Activated CD4-positive, alpha-beta T cell treated with anti-CD3 and anti-CD28 coated beads for 48 hours (primary cell): ENCODE measurements at regions not wholly inside any gene's neighbourhood (a gene's known extent, or its start where the extent isn't known, plus 50 kb on each side); places are given as distances from the start of the nearest gene placed in this dataset.
"Not testable (repeated sequence)": the region's sequence is repeated elsewhere in the genome, so short reads cannot be mapped to it uniquely, and the experiment has no call there.

ENCODE experiments used
- DNase-seq: peaks from one replicate; pipeline ENCODE4 v3.0.0-alpha.2; 2020

DNA sequence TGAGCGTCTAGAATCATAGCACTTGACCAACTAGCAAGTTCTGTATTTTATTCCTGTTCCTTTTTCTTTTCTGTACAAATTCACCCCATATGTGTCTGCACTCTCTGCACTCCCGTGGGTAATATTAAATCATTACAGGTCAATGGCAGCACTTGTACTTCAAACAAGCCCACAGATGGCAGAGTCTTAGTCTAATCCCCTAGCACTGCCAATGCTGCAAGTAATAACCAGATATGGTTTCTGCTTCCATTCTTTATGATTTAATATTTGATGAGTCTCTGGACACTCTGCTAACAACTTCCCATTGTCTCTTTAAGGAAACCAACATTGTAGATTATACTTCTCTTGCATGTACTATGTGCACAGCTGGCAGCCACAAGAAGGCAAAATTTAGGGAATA is 343.8 kb upstream of the CHD1 start:
- no peak for DNase-seq

DNA sequence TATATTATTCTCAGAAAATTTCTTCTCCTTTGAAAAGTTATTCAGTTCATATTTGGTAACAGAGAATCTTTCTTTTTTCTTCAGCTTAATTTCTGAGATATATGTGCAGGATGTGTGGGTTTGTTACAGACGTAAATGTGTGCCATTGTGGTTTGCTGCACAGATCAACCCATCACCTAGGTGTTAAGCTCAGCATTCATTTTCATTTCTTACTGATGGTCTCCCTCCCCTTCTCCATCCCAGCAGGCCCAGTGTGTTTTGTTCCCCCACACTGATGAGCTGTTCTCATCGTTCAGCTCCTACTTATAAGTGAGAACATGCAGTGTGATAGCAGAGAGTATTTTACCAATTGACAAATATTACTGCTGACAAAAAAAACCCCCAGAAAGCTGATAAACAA is 330.0 kb upstream of the CHD1 start:
- DNase-seq: no peak

DNA sequence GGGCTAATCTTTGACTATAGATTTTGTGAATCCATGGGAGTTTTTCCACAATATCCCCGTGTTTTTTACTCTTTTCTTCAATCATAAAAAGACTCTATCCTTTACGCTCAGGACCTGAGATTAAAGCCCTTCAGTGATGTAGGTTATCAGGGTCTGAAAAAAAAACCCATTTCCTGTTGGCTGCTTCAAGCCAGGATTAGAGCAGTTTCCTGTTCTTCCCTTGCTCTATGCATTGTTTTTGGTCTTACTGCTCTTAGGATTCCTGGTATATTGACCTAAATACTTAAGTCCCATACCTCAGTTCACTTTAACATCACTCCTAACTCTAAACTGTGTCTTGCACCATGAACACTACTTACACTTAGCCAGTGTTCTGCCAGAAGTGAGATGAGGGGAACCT is 319.3 kb upstream of the CHD1 start:
- no peak for DNase-seq

DNA sequence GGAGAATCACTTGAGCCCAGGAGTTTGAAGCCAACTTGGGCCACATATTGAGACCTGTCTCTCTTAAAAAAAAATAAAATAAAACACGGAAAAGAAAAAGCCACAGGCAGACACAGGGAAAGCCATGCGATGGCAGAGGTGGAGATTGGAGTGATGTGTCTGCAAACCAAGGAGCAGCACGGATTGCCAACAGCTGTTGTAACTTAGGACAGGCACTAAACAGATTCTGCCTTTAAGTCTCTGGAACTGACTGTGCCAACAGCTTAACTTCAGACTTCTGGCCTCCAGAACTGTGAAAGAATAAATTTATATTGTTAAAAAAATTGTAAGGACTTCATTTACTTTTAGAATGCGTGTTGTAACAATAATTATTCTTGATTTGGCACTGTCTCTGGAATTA is 318.5 kb upstream of the CHD1 start:
- DNase-seq: no peak

DNA sequence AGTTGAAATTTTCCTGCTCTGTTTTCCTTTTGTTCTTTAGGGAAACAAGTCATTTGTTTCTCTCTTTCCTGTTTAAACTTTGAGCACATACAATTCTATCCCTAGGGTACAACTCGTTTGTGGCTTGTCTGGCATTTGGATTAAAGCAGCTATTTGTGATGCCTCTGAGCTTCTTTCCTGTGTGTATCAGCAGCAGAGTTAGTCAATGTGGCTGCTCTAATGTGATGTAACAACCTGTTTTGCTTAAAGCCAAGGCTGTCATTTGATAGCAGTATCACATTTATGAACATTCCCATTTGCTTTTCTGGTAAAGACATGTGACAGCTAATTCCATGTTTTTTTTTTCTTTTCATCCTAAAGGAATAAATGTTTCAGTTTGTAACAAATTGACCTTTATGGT is 314.3 kb upstream of the CHD1 start:
- no peak for DNase-seq

DNA sequence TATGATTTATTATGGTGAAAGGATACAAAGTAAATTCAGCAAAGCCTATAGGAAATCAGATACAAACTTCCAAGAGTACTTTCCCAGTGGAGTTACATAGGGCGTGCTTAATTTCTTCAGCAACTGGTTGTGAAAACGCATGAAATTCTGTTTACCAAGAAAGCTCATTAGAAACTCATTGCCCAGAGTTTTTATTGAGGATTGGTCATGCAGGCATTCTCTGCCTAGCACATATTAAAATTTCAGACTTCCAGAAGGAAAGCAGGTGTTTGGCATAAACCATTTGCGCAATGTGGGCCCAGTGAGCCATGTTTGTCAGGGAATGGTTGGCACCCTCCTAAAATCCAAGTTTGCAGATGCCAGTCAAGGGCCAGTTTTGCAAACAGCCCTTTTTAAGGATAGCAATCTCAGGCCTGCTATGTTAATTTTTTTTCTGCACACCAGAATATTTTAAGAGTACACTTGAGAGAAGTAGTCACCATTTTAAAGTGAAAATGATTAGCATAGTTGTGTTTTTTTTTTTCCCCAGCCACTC is 311.1 kb upstream of the CHD1 start:
- DNase-seq: no peak

DNA sequence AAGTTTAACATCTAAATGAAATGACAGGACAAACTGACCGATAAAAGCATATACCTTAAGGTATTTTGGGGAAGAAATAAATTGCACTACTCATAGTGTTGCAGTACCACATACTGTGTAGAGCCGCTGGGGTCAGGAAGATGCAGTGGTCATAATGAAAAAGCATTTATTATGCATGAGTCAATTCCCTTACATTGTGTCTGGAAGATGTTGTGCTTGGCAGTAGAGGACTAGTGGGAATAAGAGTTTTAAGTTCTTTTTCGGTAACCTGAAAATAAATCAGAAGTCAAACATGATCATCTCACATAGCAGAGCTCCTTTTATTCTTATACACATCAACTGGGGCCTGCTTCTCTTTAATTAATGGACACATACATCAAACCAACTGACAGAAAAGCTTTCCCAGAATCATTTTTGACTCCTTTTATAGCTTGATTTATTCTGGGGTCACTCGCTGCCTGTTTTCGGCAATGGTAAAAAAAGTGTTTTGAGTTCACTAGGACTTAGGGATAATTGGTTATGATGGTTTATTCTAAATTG is 262.5 kb upstream of the CHD1 start:
- DNase-seq: no peak

DNA sequence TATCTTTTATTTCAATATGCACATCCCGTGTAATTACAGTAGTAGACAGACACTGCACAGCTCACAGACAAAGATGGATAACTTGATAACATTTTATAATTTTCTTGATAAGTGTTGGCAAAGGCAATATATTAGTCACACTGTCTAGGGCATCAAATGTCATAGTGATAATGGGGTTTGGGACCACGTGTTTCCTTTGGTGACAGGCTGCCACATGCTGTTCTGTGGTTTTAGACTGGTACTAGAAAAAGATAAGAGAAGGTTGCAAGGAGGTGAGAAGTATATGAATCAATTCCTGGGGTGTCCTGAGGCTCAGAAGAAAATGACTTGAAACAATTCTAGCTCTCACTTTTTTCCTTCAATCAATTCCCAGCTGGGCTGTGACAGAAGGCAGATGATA is 258.8 kb upstream of the CHD1 start:
- no peak for DNase-seq

DNA sequence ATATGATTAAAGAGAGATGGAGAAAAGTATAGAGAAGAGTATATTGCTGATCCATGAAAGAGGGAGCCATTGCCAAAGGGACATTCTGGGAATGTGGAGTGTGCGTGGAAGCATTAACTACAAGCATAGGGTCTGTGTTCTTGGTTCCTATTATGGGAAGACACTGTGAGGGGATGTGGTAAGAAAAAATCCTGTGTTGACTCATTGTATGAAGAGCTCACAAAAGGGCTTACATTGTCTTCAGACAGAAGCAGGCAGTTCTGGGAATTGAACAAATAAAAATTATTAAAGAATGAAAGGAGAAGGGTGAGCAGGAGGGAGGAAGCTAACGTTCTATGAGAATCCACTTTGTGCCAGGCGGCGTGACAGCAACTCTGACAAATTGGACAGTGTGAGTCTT is 250.4 kb upstream of the CHD1 start:
- no peak for DNase-seq

DNA sequence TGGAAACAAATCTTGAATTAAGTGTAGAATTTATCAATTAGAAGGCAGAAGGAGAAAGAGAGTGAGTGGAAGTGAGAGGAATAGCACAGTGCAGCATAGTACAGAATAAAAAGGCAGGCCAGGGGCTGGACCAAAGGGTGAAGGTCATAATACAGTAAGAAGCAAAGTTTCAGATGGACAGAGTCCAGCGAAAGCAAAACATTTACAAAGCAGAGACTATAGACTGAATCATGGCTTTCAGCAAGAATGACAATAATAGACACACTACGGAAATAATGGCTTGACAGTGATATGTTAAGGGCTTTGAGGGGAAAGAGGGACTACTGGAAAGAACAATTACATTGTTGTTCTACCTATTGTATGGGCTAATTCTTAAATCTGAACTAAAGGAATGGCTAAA is 249.0 kb upstream of the CHD1 start:
- DNase-seq: no peak

DNA sequence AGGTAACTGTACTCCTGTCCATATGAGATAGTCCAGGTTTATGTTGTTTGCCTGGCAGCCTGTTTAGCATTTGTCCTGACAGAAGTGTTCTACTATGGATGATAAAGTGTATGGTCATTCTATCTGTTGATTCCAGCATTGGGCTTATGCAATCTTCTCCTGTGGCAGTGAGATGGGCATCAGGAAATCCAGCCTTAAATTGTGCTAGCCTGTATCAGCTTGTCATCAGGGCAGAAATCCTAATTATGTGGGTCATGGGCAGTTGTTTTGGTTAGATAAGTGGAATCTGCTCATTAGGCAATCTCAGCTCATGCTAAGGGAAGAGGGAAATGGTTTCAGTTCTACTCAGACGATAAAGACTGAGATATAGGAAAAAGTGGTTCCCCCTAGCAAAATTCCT is 247.4 kb upstream of the CHD1 start:
- DNase-seq: no peak

DNA sequence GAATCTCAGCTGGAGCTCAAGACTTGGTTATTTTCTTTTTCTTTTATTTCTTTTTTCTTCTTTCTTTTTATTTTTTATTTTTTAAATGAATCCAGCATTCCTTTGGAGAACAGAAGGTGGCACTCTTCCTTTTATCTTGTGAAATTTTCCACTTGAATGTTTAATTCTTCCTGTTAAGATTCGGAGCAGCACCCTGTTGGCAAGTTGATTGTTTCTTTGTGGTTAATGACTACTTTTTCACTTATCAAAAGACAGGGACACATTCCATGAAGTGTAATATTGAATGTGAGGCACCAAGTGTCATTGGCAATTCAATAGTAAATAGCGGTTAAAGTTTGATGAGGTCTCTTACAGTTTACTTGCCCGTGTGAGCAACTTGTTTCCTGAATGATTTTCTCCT is 240.5 kb upstream of the CHD1 start:
- no peak for DNase-seq

DNA sequence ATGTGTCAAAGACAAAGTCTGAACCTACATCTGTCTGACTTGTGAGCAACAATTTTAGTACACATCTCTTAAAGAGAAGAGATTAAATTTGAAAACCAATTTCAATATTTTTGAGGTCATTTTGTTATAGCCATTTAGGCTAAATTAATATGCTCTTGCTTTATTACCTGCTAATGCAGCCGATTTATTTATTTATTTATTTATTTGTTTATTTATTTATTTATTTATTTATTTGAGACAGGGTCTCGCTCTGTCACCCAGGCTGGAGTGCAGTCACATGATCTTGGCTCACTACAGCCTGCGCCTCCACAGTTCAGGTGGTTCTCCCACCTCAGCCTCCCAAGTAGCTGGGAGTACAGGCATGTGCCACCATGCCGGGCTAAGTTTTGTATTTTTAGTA is 232.7 kb upstream of the CHD1 start:
- not testable (repeated sequence) for DNase-seq

DNA sequence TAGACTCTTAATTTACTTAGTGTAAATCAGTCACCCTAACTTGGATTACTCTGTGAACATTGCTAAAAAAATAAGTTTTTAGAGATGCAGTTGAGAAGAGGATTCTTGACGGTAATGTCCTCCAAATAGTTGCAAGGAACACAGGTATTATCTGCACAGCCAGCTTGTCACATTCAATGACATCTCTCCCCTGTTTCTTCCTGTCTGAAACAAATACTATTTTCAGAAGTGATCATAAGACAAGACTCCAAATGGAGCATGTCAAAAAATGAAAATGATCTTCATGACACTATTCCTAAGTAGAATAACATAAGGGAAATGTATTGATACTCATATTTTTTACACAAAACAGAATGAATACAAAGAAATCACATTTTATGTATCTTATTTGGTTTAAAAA is 227.9 kb upstream of the CHD1 start:
- DNase-seq: no peak

DNA sequence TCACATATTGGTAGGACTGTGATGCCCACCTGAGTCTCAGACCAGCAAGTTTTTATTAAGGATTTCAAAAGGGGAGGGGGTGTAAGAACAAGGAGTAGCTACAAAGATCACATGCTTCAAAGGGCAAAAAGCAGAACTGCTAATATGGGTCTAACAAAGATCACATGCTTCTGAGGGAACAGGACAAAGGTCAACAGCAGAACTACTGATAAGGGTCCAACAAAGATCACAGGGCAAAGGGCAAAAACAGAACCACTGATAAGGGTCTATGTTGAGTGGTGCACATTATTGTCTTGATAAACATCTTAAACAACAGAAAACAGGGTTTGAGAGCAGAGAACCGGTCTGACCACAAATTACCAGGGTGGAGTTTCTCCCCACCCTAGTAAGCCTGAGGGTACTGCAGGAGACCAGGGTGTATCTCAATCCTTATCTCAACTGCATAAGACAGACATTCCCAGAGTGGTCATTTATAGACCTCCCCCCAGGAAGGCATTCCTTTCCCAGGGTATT is 214.5 kb upstream of the CHD1 start:
- not testable (repeated sequence) for DNase-seq

DNA sequence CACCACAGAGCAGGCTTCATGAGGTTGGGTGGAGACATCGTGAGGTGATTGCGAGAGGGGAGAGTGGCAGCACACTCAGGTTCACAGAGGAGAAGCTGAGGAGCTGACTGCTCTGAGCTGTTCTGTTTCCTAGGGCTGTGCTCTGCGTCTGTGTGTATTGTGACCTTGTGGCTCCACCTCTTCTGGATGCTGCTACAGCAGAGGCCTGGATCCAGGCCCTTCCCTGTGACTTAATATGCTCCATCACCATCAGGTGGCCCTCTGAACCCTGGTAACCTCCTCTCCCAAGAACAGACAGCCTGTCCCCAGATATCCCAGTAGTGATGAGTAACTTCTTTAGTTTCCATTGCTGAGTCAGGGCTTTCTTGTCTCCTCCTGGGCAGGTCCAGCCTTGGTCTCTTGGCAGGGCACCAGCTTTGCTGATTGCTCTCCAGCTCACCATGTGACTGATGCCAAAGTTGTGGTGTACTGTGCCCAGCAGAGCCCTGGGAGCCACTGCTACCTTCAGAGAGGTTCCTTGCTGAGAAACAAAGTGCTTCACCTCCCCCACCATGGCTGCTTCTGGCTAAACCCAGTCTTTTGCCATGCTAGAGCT is 212.8 kb upstream of the CHD1 start:
- no peak for DNase-seq

DNA sequence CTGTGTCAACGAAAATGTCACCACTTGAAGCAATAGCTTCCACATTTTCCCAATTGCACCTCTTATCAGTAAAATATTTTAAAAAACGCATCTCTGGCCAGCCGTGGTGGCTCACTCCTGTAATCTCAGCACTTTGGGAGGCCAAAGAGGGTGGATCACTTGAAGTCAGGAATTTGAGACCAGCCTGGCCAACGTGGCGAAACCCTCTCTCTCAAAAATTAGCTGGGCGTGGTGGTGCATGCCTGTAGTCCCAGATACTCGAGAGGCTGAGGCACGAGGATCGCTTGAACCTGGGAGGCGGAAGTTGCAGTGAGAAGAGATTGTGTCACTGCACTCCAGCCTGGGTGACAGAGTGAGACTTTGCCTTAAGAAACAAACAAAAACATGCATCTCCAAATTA is 210.1 kb upstream of the CHD1 start:
- DNase-seq: no peak

DNA sequence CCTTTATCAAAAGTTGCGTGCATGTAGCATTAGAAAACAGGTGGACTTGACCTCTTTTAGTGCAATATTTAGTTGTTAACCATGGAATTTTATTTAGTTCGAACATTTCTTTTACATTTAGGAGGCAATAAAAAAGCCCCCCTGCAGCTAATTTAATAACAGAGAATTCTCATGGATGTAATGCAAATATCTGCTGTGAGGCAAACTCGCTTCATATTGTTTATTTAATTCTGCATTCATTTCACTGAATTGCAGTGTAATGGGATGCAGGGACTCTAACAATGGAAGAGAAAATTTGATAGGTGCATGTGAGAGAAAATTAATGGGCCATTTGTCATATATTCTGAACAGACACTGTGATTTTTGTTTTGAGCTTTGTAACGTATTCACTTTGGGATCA is 205.1 kb upstream of the CHD1 start:
- no peak for DNase-seq

DNA sequence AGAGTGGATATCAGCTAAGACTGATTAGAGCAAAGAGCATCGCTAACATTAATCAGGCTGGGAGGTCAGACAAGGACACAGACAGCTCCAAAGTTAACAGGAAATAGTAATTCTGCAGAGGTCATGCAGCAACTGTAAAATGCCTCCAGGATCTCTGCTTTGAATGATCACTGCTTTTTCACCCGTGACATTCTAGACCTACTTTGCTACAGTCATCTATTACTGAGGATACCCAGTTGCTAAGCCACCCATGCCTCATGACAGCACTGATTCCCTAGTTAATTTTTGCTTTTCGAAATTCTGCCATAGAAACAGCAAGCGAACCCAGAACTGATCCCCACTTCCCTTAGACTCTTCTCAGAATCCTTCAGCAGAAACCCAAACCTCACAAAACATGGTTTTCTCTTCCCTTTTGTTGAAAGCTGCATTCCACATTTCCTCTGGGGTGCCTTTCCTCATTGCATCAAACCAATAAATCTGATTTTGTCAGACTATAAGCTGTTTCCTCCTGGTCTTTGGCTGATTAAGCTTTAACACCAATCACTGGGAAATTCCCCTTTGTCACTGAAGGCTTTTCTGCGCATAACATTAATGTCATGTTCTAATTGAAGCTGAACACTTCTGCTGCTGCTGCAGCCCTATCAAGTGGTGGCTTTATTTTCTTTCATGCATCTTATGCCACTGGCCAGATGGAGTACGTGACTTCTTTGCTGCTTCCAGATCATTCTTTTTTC is 201.1 kb upstream of the CHD1 start:
- DNase-seq: no peak

DNA sequence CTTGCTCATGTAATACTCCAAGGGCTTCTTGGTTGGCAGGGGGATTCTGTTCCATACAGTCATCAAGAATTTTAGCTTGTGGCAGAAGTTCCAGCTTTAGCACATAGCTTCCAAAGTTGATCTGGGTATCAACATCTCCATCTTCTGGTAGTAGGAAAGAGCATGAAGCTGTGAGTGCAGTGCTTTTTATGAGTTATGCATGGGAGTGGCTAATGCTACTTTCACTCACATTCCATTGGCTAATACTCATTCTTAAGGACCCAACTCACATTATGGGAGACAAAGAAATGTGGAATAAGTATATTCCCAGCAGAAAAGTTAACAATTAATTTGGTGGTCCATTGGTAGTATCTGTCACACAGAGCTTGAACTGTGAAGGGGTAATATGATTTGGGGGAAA is 194.2 kb upstream of the CHD1 start:
- no peak for DNase-seq

DNA sequence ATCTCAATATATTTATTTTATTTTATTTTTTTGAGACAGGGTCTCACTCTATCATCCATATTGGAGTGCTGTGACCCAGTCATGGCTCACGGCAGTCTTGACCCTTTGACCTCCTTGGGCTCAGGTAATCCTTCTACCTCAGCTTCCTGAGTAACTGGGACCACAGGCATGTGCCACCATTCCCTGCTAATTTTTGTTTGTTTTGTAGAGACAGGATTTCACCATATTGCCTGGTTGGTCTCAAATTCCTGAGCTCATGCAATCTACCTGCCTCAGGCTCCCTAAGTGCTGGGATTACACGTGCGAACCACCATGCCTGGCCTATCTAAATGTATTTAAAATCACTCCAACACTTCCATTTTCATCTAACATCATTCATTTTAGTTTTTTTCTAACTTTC is 190.5 kb upstream of the CHD1 start:
- DNase-seq: no peak

DNA sequence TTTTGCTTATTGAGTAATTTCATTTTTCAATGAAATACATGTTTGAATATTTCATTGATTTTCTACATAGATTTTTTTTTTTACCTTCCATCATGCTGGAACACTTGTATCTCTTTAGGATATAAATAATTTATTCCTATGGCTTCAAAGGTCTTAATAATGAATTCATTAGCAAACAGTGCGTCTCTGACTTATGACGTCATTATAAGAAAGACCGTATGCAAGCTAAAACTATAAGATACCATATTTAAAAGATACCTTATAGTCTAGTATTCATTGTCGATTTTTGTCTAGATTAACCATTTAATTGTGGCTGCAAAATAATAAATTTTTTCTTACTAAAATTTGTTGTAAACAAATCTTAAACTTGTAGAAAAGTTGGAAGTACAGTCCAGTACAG is 187.7 kb upstream of the CHD1 start:
- DNase-seq: no peak

DNA sequence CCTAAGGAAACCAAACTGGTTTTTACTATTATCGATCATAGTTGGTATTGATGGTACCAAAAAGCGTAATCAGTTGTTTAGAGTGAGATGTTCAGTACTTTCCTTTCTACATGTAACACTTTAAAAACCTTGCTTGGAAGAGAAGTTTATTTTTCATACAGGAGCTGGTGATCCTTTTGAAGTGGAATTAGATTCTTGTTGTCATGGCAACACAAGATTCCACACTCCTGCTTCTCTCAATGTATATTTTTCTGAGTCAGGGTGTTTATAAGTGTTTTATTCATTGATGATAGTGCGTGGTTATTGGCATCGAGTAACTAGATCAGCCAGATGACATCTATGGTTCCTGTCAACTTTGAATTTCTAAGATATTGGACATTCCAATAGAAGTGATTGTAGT is 181.1 kb upstream of the CHD1 start:
- no peak for DNase-seq

DNA sequence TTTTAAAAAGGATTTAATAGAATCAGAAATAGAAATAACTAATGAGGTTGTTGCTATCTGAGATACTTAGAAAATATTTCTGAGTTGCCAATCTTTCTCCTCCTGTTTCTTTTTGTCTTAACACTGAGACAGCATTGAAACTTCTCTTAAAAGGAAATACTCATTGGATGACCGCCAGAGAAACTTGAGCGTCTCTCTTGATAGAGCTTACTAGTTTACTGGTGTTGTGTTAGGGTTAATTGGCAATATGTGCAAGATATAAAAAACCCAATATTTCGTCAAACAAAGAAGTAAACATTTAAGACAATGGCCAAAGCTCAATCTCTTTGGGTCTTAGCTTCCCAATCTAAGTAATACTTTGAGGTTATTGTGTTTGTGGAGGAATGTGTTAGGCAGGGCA is 176.4 kb upstream of the CHD1 start:
- DNase-seq: no peak
